ENCODE measurements at regions not wholly inside any gene's neighbourhood (a gene's known extent, or its start where the extent isn't known, plus 50 kb on each side); places are given as distances from the start of the nearest gene placed in this dataset.

GRCh38 chr2:120430957-120431356, 85.0 kb downstream of the INHBB start:
- peaks cover 44% of the 10 kb centered on the region for H3K27me3 ChIP-seq (ENCODE audit: insufficient read depth, low read length)
- Mint-ChIP-seq H3K4me3 (ENCODE audit: unreplicated experiment) (no peak overlapping the region), H3K4me1 (ENCODE audit: low read depth, unreplicated experiment) (no peaks in the 10 kb centered on the region), H3K27me3 (ENCODE audit: low read depth, unreplicated experiment) (peaks cover 75% of the 10 kb centered on the region), H3K27ac (ENCODE audit: unreplicated experiment) (no peak overlapping the region), H3K36me3 (ENCODE audit: low read depth, unreplicated experiment) (no peaks in the 10 kb centered on the region), H3K9me3 (ENCODE audit: unreplicated experiment) (no peaks in the 10 kb centered on the region)
- H3K36me3 ChIP-seq (ENCODE audit: insufficient read depth, low read length) = no peaks in the 10 kb centered on the region
- FAIRE-seq (no peak), DNase-seq (ENCODE audit: low read depth) (no peak)
- no peaks in the 10 kb centered on the region for H3K4me1 ChIP-seq (ENCODE audit: insufficient read depth, low read length)
- H3K4me3 ChIP-seq (ENCODE audit: insufficient read depth, low read depth, low read length) = no peak overlapping the region
- no peak overlapping the region for H2AFZ ChIP-seq (ENCODE audit: low read depth, low read length)
- no peak overlapping the region for H3K9ac ChIP-seq (ENCODE audit: low read length)
- no peak overlapping the region for H3K4me2 ChIP-seq (ENCODE audit: low read length)
- H3K27ac ChIP-seq (ENCODE audit: low read depth, low read length) = no peak overlapping the region
- no peak for TF ChIP-seq EZH2 (IDR thresholded peaks at IDR 0.05; ENCODE audit: insufficient read depth, low read length)
- TF ChIP-seq CTCF (IDR thresholded peaks at IDR 0.05; ENCODE audit: insufficient read depth, low read depth, low read length) = no peak
- no peaks in the 10 kb centered on the region for H3K9me3 ChIP-seq (ENCODE audit: insufficient read depth, low read depth, low read length)
- H4K20me1 ChIP-seq (ENCODE audit: insufficient read depth, low read length) = no peaks in the 10 kb centered on the region
- no peaks in the 10 kb centered on the region for H3K79me2 ChIP-seq (ENCODE audit: insufficient read depth, low read length)

GRCh38 chr2:120431386-120432292, 85.7 kb downstream of the INHBB start:
- no peaks in the 10 kb centered on the region for H3K4me1 ChIP-seq (ENCODE audit: insufficient read depth, low read length)
- FAIRE-seq (no peak), DNase-seq (ENCODE audit: low read depth) (no peak)
- no peaks in the 10 kb centered on the region for H3K36me3 Mint-ChIP-seq (ENCODE audit: low read depth, unreplicated experiment)
- H3K4me2 ChIP-seq (ENCODE audit: low read length) = no peak overlapping the region
- no peak overlapping the region for H2AFZ ChIP-seq (ENCODE audit: low read depth, low read length)
- no peak overlapping the region for H3K4me3 Mint-ChIP-seq (ENCODE audit: unreplicated experiment)
- H3K27me3 ChIP-seq (ENCODE audit: insufficient read depth, low read length) = peaks cover 38% of the 10 kb centered on the region
- H3K27me3 Mint-ChIP-seq (ENCODE audit: low read depth, unreplicated experiment) = peaks cover 72% of the 10 kb centered on the region
- H3K36me3 ChIP-seq (ENCODE audit: insufficient read depth, low read length) = no peaks in the 10 kb centered on the region
- no peaks in the 10 kb centered on the region for H3K79me2 ChIP-seq (ENCODE audit: insufficient read depth, low read length)
- no peaks in the 10 kb centered on the region for H3K9me3 ChIP-seq (ENCODE audit: insufficient read depth, low read depth, low read length)
- no peak overlapping the region for H3K9ac ChIP-seq (ENCODE audit: low read length)
- no peak for TF ChIP-seq CTCF (IDR thresholded peaks at IDR 0.05; ENCODE audit: insufficient read depth, low read depth, low read length)
- TF ChIP-seq EZH2 (IDR thresholded peaks at IDR 0.05; ENCODE audit: insufficient read depth, low read length) = no peak
- no peaks in the 10 kb centered on the region for H4K20me1 ChIP-seq (ENCODE audit: insufficient read depth, low read length)
- H3K27ac Mint-ChIP-seq (ENCODE audit: unreplicated experiment) = no peak overlapping the region
- no peak overlapping the region for H3K27ac ChIP-seq (ENCODE audit: low read depth, low read length)
- no peaks in the 10 kb centered on the region for H3K4me1 Mint-ChIP-seq (ENCODE audit: low read depth, unreplicated experiment)
- no peaks in the 10 kb centered on the region for H3K9me3 Mint-ChIP-seq (ENCODE audit: unreplicated experiment)
- no peak overlapping the region for H3K4me3 ChIP-seq (ENCODE audit: insufficient read depth, low read depth, low read length)

Measured in astrocyte (in vitro differentiated cells and primary cell).